ENCODE measurements at regions not wholly inside any gene's neighbourhood (a gene's known extent, or its start where the extent isn't known, plus 50 kb on each side); places are given as distances from the start of the nearest gene placed in this dataset.

DNA sequence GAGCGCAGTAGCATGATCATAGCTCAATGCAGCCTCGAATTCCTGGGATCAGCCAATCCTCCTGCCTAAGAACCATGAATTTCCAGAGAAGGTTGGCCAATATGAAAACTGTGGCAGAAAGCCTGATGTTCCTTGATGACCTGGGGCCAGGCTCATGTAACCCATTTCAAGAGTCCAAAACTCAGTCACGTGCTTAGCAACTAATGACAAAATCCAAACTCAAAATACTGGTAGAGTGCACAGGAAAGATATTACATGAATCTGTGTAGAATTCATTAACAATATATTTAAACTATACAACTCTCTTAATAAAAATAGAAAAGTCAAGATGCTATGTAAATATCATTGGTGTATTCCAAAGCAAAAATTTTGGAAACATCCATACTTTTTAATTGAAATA lies 265.7 kb upstream of the NDST3 start:
- H3K4me3 ChIP-seq (replicated peaks; ENCODE audit: low read depth, low read length): no peak overlapping the region
- TF ChIP-seq, protein P1, sequence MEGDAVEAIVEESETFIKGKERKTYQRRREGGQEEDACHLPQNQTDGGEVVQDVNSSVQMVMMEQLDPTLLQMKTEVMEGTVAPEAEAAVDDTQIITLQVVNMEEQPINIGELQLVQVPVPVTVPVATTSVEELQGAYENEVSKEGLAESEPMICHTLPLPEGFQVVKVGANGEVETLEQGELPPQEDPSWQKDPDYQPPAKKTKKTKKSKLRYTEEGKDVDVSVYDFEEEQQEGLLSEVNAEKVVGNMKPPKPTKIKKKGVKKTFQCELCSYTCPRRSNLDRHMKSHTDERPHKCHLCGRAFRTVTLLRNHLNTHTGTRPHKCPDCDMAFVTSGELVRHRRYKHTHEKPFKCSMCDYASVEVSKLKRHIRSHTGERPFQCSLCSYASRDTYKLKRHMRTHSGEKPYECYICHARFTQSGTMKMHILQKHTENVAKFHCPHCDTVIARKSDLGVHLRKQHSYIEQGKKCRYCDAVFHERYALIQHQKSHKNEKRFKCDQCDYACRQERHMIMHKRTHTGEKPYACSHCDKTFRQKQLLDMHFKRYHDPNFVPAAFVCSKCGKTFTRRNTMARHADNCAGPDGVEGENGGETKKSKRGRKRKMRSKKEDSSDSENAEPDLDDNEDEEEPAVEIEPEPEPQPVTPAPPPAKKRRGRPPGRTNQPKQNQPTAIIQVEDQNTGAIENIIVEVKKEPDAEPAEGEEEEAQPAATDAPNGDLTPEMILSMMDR (IDR thresholded peaks at IDR 0.05; ENCODE audit: low read depth, low read length, missing control alignments): no peak
- DNase-seq (ENCODE audit: extremely low read depth, low read depth): no peak

DNA sequence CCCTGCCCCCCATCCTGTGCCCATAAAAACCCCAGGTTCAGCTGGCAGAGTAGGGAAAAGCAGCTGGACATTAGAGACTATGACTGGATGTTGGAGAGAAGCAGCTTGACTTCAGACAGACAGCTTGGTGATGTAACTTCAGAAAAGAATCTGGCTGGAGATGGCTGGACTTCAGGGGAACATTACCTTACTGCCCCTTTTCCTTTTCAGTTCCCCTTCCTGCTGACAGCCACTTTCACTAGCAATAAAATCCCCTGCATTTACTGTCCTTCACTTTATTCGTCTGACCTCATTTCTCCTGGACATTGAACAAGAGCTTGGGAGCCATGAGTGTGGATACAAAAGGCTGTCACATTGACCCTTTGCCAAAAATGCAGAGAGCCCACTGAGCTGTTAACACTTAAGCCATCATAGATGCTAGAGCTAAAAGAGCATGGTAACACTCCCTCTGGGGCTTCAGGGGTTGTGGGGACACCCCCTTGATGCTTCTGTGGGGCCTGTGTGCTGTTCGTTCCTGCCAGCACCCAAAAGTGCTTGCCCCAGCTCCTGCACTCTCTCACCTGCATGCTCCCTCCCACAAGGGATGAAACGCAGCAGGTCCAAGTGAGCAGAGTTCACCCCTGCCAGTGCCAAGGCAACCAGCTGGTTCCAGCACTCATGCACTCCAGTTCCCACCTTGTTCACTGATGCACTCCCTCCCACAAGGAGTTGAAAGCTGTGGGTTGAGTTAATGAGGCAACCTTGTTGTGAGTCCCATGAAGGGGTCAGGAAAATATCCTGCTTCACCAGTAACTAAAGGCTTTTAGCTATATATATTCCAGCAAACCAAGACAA lies 263.8 kb upstream of the NDST3 start:
- TF ChIP-seq, protein P1 (IDR thresholded peaks at IDR 0.05; ENCODE audit: low read depth, low read length, missing control alignments): no peak
- no peak for DNase-seq (ENCODE audit: extremely low read depth, low read depth)
- H3K4me3 ChIP-seq (replicated peaks; ENCODE audit: low read depth, low read length): no peak overlapping the region

DNA sequence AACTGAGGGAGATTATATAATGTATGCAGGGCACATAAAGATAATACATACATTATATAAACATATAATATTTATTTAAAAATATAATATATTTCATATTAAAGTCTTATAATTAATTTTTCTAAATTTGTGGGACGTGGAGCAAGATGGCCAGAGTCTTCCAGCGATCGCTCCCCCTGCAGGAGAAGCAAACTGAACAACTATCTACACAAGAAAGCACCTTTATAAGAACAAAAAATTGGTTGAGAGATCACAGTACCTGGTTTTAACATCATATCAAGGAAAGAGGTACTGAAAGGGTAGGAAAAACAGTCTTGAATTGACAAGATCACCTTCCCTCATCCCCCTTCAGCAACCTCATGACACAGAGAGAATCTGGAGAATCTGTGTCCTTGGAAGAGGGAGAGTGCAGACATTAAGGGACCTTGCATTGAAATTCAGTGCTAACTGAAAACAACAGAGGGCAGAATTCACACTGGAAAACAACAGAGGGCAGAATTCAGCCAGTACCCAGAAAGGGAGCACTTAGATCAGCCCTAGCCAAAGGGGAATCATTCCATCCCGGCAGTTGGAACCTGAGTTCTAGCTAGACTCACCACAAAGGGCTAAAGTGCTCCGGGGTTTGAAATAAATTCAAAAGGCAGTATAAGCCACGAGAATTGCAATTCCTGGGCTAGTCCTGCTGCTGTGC lies 262.5 kb upstream of the NDST3 start:
- no peak for DNase-seq (ENCODE audit: extremely low read depth, low read depth)
- TF ChIP-seq, protein P1 (IDR thresholded peaks at IDR 0.05; ENCODE audit: low read depth, low read length, missing control alignments): no peak
- no peak overlapping the region for H3K4me3 ChIP-seq (replicated peaks; ENCODE audit: low read depth, low read length)

DNA sequence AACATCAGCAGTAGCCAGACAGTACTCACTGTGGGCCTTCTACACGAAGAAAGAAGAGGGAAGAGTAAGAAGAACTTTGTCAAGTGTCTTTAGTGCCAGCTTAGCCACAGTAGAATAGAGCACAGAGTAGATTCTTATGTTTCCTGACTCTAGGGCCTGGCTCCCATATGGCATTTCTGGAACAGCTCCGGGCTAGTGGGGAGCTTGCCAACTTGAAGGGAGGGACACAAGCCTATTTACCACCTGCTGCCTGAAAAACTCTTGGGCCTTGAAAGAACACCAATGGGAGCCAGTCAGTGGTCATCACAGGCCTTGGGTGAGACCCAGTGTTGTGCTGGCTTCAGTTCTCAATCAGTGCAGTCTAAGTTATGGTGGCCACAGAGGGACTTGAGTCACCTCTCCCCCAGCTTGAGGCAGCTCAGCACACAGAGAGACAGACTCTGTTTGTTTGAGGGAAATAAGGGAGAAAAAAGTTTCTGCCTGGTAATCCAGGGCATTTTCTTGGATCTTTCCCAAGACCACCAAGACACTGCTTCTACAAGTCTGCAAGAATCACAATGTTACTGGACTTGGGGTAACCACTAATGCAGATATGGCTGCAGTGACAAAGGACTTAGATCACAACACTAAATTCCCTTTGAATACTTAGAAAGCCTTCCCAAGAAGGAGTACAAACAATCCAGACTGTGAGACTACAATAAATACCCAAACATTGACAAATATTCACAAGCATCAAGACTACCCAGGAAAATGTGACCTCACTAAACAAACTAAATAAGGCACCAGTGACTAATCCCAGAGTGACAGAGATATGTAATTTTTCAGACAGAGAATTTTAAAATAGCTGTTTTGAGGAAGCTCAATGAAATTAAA lies 261.0 kb upstream of the NDST3 start:
- no peak overlapping the region for H3K4me3 ChIP-seq (replicated peaks; ENCODE audit: low read depth, low read length)
- no peak for DNase-seq (ENCODE audit: extremely low read depth, low read depth)
- TF ChIP-seq, protein P1 (IDR thresholded peaks at IDR 0.05; ENCODE audit: low read depth, low read length, missing control alignments): no peak

DNA sequence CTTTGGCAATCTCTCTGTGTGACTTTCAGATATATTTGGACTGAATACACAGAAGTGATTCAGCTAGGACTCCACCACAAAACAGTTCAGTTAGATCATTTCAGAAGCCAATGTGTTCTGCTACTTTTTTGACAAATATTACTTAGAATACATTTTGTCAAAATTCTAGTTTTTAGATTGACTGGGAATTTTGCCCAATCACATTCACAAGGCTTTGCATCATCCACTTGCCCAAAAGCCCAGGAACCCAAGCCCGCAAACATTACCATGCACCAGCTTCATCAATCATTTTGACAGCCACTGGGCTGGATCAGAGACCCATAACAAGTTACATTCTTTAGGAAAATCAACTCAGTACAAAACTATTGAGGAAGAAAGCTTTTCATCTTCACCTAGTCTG lies 256.6 kb upstream of the NDST3 start:
- DNase-seq (ENCODE audit: extremely low read depth, low read depth): no peak
- TF ChIP-seq, protein P1 (IDR thresholded peaks at IDR 0.05; ENCODE audit: low read depth, low read length, missing control alignments): no peak
- H3K4me3 ChIP-seq (replicated peaks; ENCODE audit: low read depth, low read length): no peak overlapping the region

DNA sequence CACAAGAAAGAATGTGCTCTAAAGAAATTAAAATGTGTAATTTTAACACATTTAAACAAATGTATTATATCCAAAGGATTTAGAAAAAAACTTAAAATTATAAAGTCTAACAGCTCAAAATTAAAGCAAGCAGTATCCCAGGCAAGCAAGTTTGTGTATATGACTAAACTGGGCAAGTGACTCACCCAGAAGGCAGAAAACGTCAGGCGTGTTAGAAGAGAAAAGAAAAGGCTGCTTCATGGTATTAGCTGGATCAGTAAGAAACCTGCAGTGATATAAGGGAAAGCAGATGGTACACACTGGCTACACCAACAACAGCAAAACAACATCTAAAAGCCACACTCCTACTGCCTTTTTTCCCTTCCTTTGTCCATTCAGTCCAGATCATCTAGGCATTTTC lies 250.6 kb upstream of the NDST3 start:
- TF ChIP-seq, protein P1 (IDR thresholded peaks at IDR 0.05; ENCODE audit: low read depth, low read length, missing control alignments): no peak
- DNase-seq (ENCODE audit: extremely low read depth, low read depth): no peak

More for the DNA sequence above, 250.6 kb upstream of the NDST3 start:
- H3K4me3 ChIP-seq (replicated peaks; ENCODE audit: low read depth, low read length): no peak overlapping the region

Data from HFF-Myc (cell line).